ENCODE measurements at regions not wholly inside any gene's neighbourhood (a gene's known extent, or its start where the extent isn't known, plus 50 kb on each side); places are given as distances from the start of the nearest gene placed in this dataset.

GRCh38 chrX:10722851-10723250, 102.5 kb upstream of the MID1 start:
- H3K36me3 ChIP-seq (ENCODE audit: insufficient read depth, low read length): no peaks in the 10 kb centered on the region
- no peak overlapping the region for H3K9ac ChIP-seq (ENCODE audit: low read depth, low read length, poor library complexity, severe bottlenecking)

GRCh38 chrX:10725071-10725470, 104.7 kb upstream of the MID1 start:
- Histone ChIP-seq H3K4me1 (ENCODE audit: insufficient read depth, low read length, poor library complexity, severe bottlenecking) (no peaks in the 10 kb centered on the region), H3K4me3 (ENCODE audit: low read length, poor library complexity, severe bottlenecking) (no peak overlapping the region), H4K20me1 (ENCODE audit: insufficient read depth, low read length, poor library complexity, severe bottlenecking) (no peaks in the 10 kb centered on the region), H3K9me3 (ENCODE audit: insufficient read depth, low read depth, low read length) (no peaks in the 10 kb centered on the region), H3K27me3 (ENCODE audit: insufficient read depth, low read length, poor library complexity, severe bottlenecking) (no peaks in the 10 kb centered on the region), H3K79me2 (ENCODE audit: insufficient read depth, low read length) (no peaks in the 10 kb centered on the region), H2AFZ (ENCODE audit: low read length) (no peak overlapping the region), H3K9me2 (replicated peaks; ENCODE audit: low read depth, low read length) (no peaks in the 10 kb centered on the region), H3K4me2 (ENCODE audit: low read depth, low read length, poor library complexity, severe bottlenecking) (no peak overlapping the region), H3F3A (ENCODE audit: low read depth) (no peaks in the 10 kb centered on the region), H3K36me3 (ENCODE audit: insufficient read depth, low read length) (no peaks in the 10 kb centered on the region), H3K9ac (ENCODE audit: low read depth, low read length, poor library complexity, severe bottlenecking) (no peak overlapping the region)
- TF ChIP-seq EZH2phosphoT487 (IDR thresholded peaks at IDR 0.05; ENCODE audit: borderline replicate concordance) (no peak), CTCF (conservative IDR thresholded peaks at IDR 0.05; ENCODE audit: low read length) (no peak)

More at GRCh38 chrX:10722851-10723250, 102.5 kb upstream of the MID1 start:
- TF ChIP-seq EZH2phosphoT487 (IDR thresholded peaks at IDR 0.05; ENCODE audit: borderline replicate concordance): no peak
- peak; percentile 67 for TF ChIP-seq CTCF (conservative IDR thresholded peaks at IDR 0.05; ENCODE audit: low read length)
- Histone ChIP-seq H3K4me2 (ENCODE audit: low read depth, low read length, poor library complexity, severe bottlenecking) (no peak overlapping the region), H4K20me1 (ENCODE audit: insufficient read depth, low read length, poor library complexity, severe bottlenecking) (no peaks in the 10 kb centered on the region), H3K9me3 (ENCODE audit: insufficient read depth, low read depth, low read length) (no peaks in the 10 kb centered on the region), H3K79me2 (ENCODE audit: insufficient read depth, low read length) (no peaks in the 10 kb centered on the region), H3F3A (ENCODE audit: low read depth) (no peaks in the 10 kb centered on the region), H3K27me3 (ENCODE audit: insufficient read depth, low read length, poor library complexity, severe bottlenecking) (no peaks in the 10 kb centered on the region), H3K9me2 (replicated peaks; ENCODE audit: low read depth, low read length) (no peaks in the 10 kb centered on the region), H3K4me1 (ENCODE audit: insufficient read depth, low read length, poor library complexity, severe bottlenecking) (no peaks in the 10 kb centered on the region), H2AFZ (ENCODE audit: low read length) (no peak overlapping the region), H3K4me3 (ENCODE audit: low read length, poor library complexity, severe bottlenecking) (no peak overlapping the region)

GRCh38 chrX:10726647-10727046, 106.3 kb upstream of the MID1 start:
- no peaks in the 10 kb centered on the region for H3F3A ChIP-seq (ENCODE audit: low read depth)
- no peaks in the 10 kb centered on the region for H3K36me3 ChIP-seq (ENCODE audit: insufficient read depth, low read length)
- no peak overlapping the region for H3K4me2 ChIP-seq (ENCODE audit: low read depth, low read length, poor library complexity, severe bottlenecking)
- no peak overlapping the region for H2AFZ ChIP-seq (ENCODE audit: low read length)
- no peaks in the 10 kb centered on the region for H3K9me3 ChIP-seq (ENCODE audit: insufficient read depth, low read depth, low read length)
- H3K79me2 ChIP-seq (ENCODE audit: insufficient read depth, low read length): no peaks in the 10 kb centered on the region
- no peak overlapping the region for H3K4me3 ChIP-seq (ENCODE audit: low read length, poor library complexity, severe bottlenecking)
- no peak overlapping the region for H3K9ac ChIP-seq (ENCODE audit: low read depth, low read length, poor library complexity, severe bottlenecking)
- H3K4me1 ChIP-seq (ENCODE audit: insufficient read depth, low read length, poor library complexity, severe bottlenecking): no peaks in the 10 kb centered on the region
- H3K27me3 ChIP-seq (ENCODE audit: insufficient read depth, low read length, poor library complexity, severe bottlenecking): no peaks in the 10 kb centered on the region
- no peak for TF ChIP-seq EZH2phosphoT487 (IDR thresholded peaks at IDR 0.05; ENCODE audit: borderline replicate concordance)
- TF ChIP-seq CTCF (conservative IDR thresholded peaks at IDR 0.05; ENCODE audit: low read length): no peak
- H4K20me1 ChIP-seq (ENCODE audit: insufficient read depth, low read length, poor library complexity, severe bottlenecking): no peaks in the 10 kb centered on the region
- no peaks in the 10 kb centered on the region for H3K9me2 ChIP-seq (replicated peaks; ENCODE audit: low read depth, low read length)
